HEK293T (cell line): ENCODE measurements at regions not wholly inside any gene's neighbourhood (a gene's known extent, or its start where the extent isn't known, plus 50 kb on each side); places are given as distances from the start of the nearest gene placed in this dataset.

Experiments used
- CTBP1 ChIP-seq: fragments of 450-650 bp; IDR thresholded peaks from 2 replicates; pipeline ENCODE4 v1.6.1; 2016; ENCODE audit warnings: borderline replicate concordance
- FOXA1 ChIP-seq: fragments of 450-650 bp; IDR thresholded peaks from 2 replicates; pipeline ENCODE4 v1.6.1; 2016; ENCODE audit warnings: mild to moderate bottlenecking
- FOXM1 ChIP-seq: fragments of 450-650 bp; IDR thresholded peaks from 2 replicates; pipeline ENCODE4 v1.6.1; 2017; ENCODE audit warnings: mild to moderate bottlenecking, borderline replicate concordance
- NFRKB ChIP-seq: fragments of 450-650 bp; IDR thresholded peaks from 2 replicates; pipeline ENCODE4 v1.6.1; 2016; ENCODE audit warnings: mild to moderate bottlenecking, moderate library complexity
- SUZ12 ChIP-seq: fragments of 450-650 bp; IDR thresholded peaks from 2 replicates; pipeline ENCODE4 v1.6.1; 2016; ENCODE audit warnings: mild to moderate bottlenecking
- ZNF384 ChIP-seq: fragments of 450-650 bp; IDR thresholded peaks from 2 replicates; pipeline ENCODE4 v1.6.1; 2016

GRCh38 chr7:111658546-111658945, 96.3 kb upstream of the IMMP2L start:
- TF ChIP-seq FOXA1: no peak
- no peak for TF ChIP-seq CTBP1
- no peak for TF ChIP-seq SUZ12
- TF ChIP-seq NFRKB: no peak
- no peak for TF ChIP-seq FOXM1
- TF ChIP-seq ZNF384: no peak
